Tibial artery (tissue), 4 donors: ENCODE measurements at regions not wholly inside any gene's neighbourhood (a gene's known extent, or its start where the extent isn't known, plus 50 kb on each side); places are given as distances from the start of the nearest gene placed in this dataset.

Experiments
- DNase-seq, 2 donors: peaks; one replicate each; pipeline ENCODE4 v3.0.0-alpha.2; 2019
- H3K27ac ChIP-seq, 2 donors: fragments of 200-600 bp; sonication (generic) in 1 of 2; 1 replicate in 1 of 2; 2 replicates in 1 of 2; pipeline ENCODE4 v1.5.1; 2018 to 2019; ENCODE audit warnings: mild to moderate bottlenecking in 1 of 2
- H3K27me3 ChIP-seq, 2 donors: fragments of 200-600 bp; sonication (generic) in 1 of 2; one replicate each; pipeline versions ENCODE4 v1.5.1 to v1.6.0; 2016 to 2019
- H3K36me3 ChIP-seq, 3 donors: fragments of 200-600 bp; sonication (generic) in 2 of 3; one replicate each; pipeline ENCODE4 v1.5.1; 2016 to 2019; ENCODE audit warnings: mild to moderate bottlenecking in 2 of 3
- H3K4me1 ChIP-seq, 4 donors: fragments of 200-600 bp; sonication (generic) in 2 of 4; 1 replicate in 3 of 4; 2 replicates in 1 of 4; pipeline ENCODE4 v1.5.1; 2016 to 2019
- H3K4me3 ChIP-seq, 2 donors: fragments of 200-600 bp; sonication (generic) in 1 of 2; 1 replicate in 1 of 2; 2 replicates in 1 of 2; pipeline ENCODE4 v1.5.1; 2018 to 2019; ENCODE audit warnings: mild to moderate bottlenecking in 2 of 2
- H3K9me3 ChIP-seq, 3 donors: fragments of 200-600 bp; sonication (generic) in 1 of 3; one replicate each; pipeline ENCODE4 v1.5.1; 2016 to 2019
- CTCF ChIP-seq, 2 experiments: fragments of 200-600 bp in 1 of 2; fragments of 450-650 bp in 1 of 2; IDR thresholded peaks; one replicate each; pipeline ENCODE4 v1.5.1; 2017 to 2019; ENCODE audit warnings: antibody characterized with exemption in 2 of 2, mild to moderate bottlenecking in 1 of 2, moderate library complexity in 1 of 2
- intact Hi-C: fragments of 100-400 bp; cut with DNase I; formaldehyde crosslinking; loops from one replicate; pipeline ENCODE4 v1.15.0; 2023; ENCODE audit warnings: low total_unique reads

DNA sequence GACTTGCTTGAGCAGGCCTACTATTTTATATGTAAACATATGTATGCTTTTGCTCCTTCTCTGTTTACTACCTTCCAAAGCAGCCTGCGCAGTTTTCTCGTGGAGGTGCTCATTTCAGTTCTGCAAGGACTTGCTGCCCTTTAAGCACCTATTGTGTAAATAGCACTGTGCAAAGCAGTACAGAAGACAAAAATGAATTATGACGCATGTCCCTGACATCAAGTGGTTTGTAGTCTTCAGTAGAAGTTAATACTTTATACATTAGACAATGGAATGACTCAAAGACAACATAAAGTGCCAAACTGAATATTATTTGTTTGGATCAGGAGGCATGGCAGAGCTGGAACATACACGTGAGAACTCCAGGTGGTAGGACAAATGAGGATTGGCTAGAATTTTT lies 611.7 kb downstream of the LMO4 start:
- Histone ChIP-seq H3K9me3 (no peaks in the 10 kb centered on the region), H3K27me3 (no peaks in the 10 kb centered on the region), H3K4me3 (no peak overlapping the region), H3K36me3 (no peaks in the 10 kb centered on the region), H3K27ac (no peak overlapping the region), H3K4me1 (peaks cover 0 to 17% (median 2%) of the 10 kb centered on the region in 4 donors)
- no peak for DNase-seq
- no peak for TF ChIP-seq CTCF (IDR thresholded peaks at IDR 0.05)
- intact Hi-C loops = no loop called here

GRCh38 chr1:87941337-87941946 lies 612.8 kb downstream of the LMO4 start:
- Histone ChIP-seq H3K36me3 (no peaks in the 10 kb centered on the region), H3K4me3 (no peak overlapping the region), H3K27ac (peak overlapping the region; percentile 26 to 62), H3K27me3 (no peaks in the 10 kb centered on the region), H3K4me1 (peaks cover 0 to 17% (median 2%) of the 10 kb centered on the region in 4 donors), H3K9me3 (no peaks in the 10 kb centered on the region)
- intact Hi-C loops = no loop called here
- no peak for TF ChIP-seq CTCF (IDR thresholded peaks at IDR 0.05)
- DNase-seq = no peak

DNA sequence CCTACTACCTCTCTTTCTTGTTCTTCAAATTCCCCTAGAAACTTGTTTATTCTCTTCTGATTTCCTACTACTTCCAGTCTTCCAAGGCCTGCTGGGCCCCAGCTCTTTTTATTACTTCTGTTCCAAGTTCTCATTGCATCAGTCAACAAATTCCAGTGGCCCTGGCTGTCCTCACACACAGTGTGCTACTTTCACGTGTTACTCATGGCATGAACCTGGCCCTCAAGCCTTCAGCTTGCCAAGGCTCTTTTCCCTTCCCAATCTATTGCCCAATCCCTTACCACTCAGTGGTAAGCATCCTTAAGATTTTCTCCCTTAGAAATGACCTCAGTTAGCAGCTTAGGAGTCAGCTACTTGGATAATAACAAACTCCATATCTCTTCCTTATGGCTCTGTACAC lies 613.5 kb downstream of the LMO4 start:
- Histone ChIP-seq H3K9me3 (no peaks in the 10 kb centered on the region), H3K36me3 (no peaks in the 10 kb centered on the region), H3K27me3 (no peaks in the 10 kb centered on the region), H3K27ac (peak overlapping the region; percentile 43 to 62), H3K4me1 (peaks cover 0 to 17% (median 2%) of the 10 kb centered on the region in 4 donors), H3K4me3 (no peak overlapping the region)
- no peak for TF ChIP-seq CTCF (IDR thresholded peaks at IDR 0.05)
- DNase-seq = peak; percentile 64 to 89
- intact Hi-C loops = no loop called here

- DNase-seq = no peak
- Histone ChIP-seq H3K27me3 (no peaks in the 10 kb centered on the region), H3K36me3 (no peaks in the 10 kb centered on the region), H3K4me1 (peaks cover 0 to 41% (median 8%) of the 10 kb centered on the region in 4 donors), H3K4me3 (no peak overlapping the region), H3K27ac (no peak overlapping the region), H3K9me3 (no peaks in the 10 kb centered on the region)
- intact Hi-C loops = loop anchor here (5.0 to 10.0 kb wide), 2 partner anchors 455 to 612 kb away; no protein-coding TSS in a partner anchor
- no peak for TF ChIP-seq CTCF (IDR thresholded peaks at IDR 0.05)
Measured at GRCh38 chr1:87949711-87950110, 621.0 kb downstream of the LMO4 start.

- no peaks in the 10 kb centered on the region for H3K9me3 ChIP-seq
- H3K4me3 ChIP-seq = no peak overlapping the region
- intact Hi-C loops = loop anchor here (5.0 to 10.0 kb wide), 2 partner anchors 456 to 613 kb away; no protein-coding TSS in a partner anchor
- no peak for TF ChIP-seq CTCF (IDR thresholded peaks at IDR 0.05)
- H3K4me1 ChIP-seq = peaks cover 0 to 47% (median 9%) of the 10 kb centered on the region in 4 donors
- H3K36me3 ChIP-seq = no peaks in the 10 kb centered on the region
- H3K27me3 ChIP-seq = no peaks in the 10 kb centered on the region
- no peak for DNase-seq
- H3K27ac ChIP-seq = no peak overlapping the region
Measured at GRCh38 chr1:87950369-87950768, 621.7 kb downstream of the LMO4 start.
